Keratinocyte (primary cell): ENCODE measurements at regions not wholly inside any gene's neighbourhood (a gene's known extent, or its start where the extent isn't known, plus 50 kb on each side); places are given as distances from the start of the nearest gene placed in this dataset.

Experiments
- DNase-seq: peaks from one replicate; pipeline ENCODE4 v3.0.0-alpha.2; 2011; ENCODE audit warnings: low read depth, missing footprints, low spot score
- FAIRE-seq: peaks from 2 replicates; lab custom pipeline; 2011; peaks lifted over from hg19 to GRCh38; lab: Jason Lieb, UNC
- H2AFZ ChIP-seq: 2 replicates; pipeline ENCODE4 v1.6.0; 2012; ENCODE audit warnings: low read length, control low read depth, inconsistent platforms; ENCODE audit not compliant: control insufficient read depth
- H3K27ac ChIP-seq: 2 replicates; pipeline ENCODE4 v1.5.1; 2011; ENCODE audit warnings: low read length; ENCODE audit not compliant: control insufficient read depth, insufficient read depth
- H3K27me3 ChIP-seq: 3 replicates; pipeline ENCODE4 v1.6.0; 2011; ENCODE audit warnings: low read length; ENCODE audit not compliant: control insufficient read depth, insufficient read depth; ENCODE audit errors: extremely low read depth
- H3K36me3 ChIP-seq, 2 experiments: 2 replicates in 1 of 2; 3 replicates in 1 of 2; pipeline ENCODE4 v1.5.1; 2011; ENCODE audit warnings: low read length in 2 of 2, mild to moderate bottlenecking in 1 of 2; ENCODE audit not compliant: control insufficient read depth in 2 of 2, insufficient read depth in 2 of 2; ENCODE audit errors: extremely low read depth in 1 of 2
- H3K4me1 ChIP-seq: 3 replicates; pipeline ENCODE4 v1.5.1; 2011; ENCODE audit warnings: low read length; ENCODE audit not compliant: control insufficient read depth, insufficient read depth; ENCODE audit errors: extremely low read depth
- H3K4me2 ChIP-seq: 3 replicates; pipeline ENCODE4 v1.6.0; 2011; ENCODE audit warnings: low read depth, low read length; ENCODE audit not compliant: control insufficient read depth, insufficient read depth; ENCODE audit errors: extremely low read depth
- H3K4me3 ChIP-seq, 3 experiments: fragments of 200-600 bp in 1 of 3; sonication (generic) in 1 of 3; 2 replicates in 2 of 3; 3 replicates in 1 of 3; pipeline ENCODE4 v1.5.1; 2011 to 2016; ENCODE audit warnings: low read length in 3 of 3, mild to moderate bottlenecking in 3 of 3, control low read depth in 2 of 3, inconsistent platforms in 1 of 3, low read depth in 1 of 3, mixed read lengths in 1 of 3, mixed run types in 1 of 3, moderate library complexity in 1 of 3; ENCODE audit not compliant: control insufficient read depth in 2 of 3, insufficient read depth in 2 of 3; ENCODE audit errors: extremely low read depth in 1 of 3
- H3K79me2 ChIP-seq: 2 replicates; pipeline ENCODE4 v1.6.0; 2012; ENCODE audit warnings: low read length; ENCODE audit not compliant: control insufficient read depth, insufficient read depth
- H3K9ac ChIP-seq: 3 replicates; pipeline ENCODE4 v1.6.0; 2011; ENCODE audit warnings: low read length; ENCODE audit not compliant: control insufficient read depth, insufficient read depth; ENCODE audit errors: extremely low read depth
- H3K9me1 ChIP-seq: 3 replicates; pipeline ENCODE4 v1.6.0; 2011; ENCODE audit warnings: low read length; ENCODE audit not compliant: control insufficient read depth, insufficient read depth; ENCODE audit errors: extremely low read depth
- H3K9me3 ChIP-seq: 2 replicates; pipeline ENCODE4 v1.5.1; 2012; ENCODE audit warnings: low read depth, low read length; ENCODE audit not compliant: control insufficient read depth
- H4K20me1 ChIP-seq: 3 replicates; pipeline ENCODE4 v1.6.0; 2011; ENCODE audit warnings: low read length; ENCODE audit not compliant: control insufficient read depth, insufficient read depth; ENCODE audit errors: extremely low read depth
- EZH2 ChIP-seq: IDR thresholded peaks from one replicate; pipeline ENCODE4 v1.6.1; 2012; ENCODE audit warnings: inconsistent platforms, mild to moderate bottlenecking, low read length, moderate library complexity
- dilution Hi-C: fragments of 300-500 bp; cut with MboI; formaldehyde crosslinking; loops from one replicate; pipeline ENCODE4 v1.7.0; 2020; ENCODE audit warnings: low sequenced_read_pairs; ENCODE audit not compliant: extremely low pct_ligation_motif_present
- TF ChIP-seq, protein P1 (sequence below), 3 experiments: IDR thresholded peaks in 1 of 3; conservative IDR thresholded peaks in 1 of 3; optimal IDR thresholded peaks in 1 of 3; 2 replicates in 2 of 3; 3 replicates in 1 of 3; pipeline versions ENCODE3 to v1.5.1; 2011; ENCODE audit warnings: low read length in 3 of 3, mild to moderate bottlenecking in 3 of 3, moderate library complexity in 2 of 3, control low read depth in 1 of 3, inconsistent platforms in 1 of 3; ENCODE audit not compliant: insufficient read depth in 2 of 3; ENCODE audit errors: extremely low read depth in 1 of 3

DNA sequence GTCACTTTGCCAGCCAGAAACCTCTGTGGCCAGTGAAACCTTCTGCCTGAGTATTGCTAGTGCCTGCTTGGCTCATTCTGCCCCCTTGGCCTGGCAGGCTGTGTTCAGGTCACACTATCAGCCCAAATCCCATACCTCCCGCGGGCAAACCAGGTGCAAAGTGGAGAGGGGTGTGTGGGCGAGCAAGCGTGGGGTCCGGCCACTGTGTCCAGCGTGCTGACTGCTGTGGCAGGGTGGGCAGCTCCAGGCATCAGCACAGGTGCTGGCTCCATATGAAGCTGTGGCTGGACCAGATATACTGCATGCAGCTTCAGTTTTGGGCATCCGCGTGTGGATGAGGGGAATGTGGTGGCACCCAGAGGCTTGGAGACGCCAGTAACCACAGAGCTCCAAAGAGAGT is 576.5 kb upstream of the EDIL3 start:
- H3K4me2 ChIP-seq, result no peak overlapping the region
- no peaks in the 10 kb centered on the region for H3K4me1 ChIP-seq
- DNase-seq (no peak), FAIRE-seq (no peak)
- H3K36me3 ChIP-seq, result no peaks in the 10 kb centered on the region
- no peak overlapping the region for H3K27ac ChIP-seq
- H3K79me2 ChIP-seq, result no peaks in the 10 kb centered on the region
- H3K9ac ChIP-seq, result no peak overlapping the region
- no peak overlapping the region for H3K4me3 ChIP-seq
- H3K27me3 ChIP-seq, result no peaks in the 10 kb centered on the region
- no peaks in the 10 kb centered on the region for H3K9me3 ChIP-seq
- H4K20me1 ChIP-seq, result no peaks in the 10 kb centered on the region
- H3K9me1 ChIP-seq, result no peaks in the 10 kb centered on the region
- no peak overlapping the region for H2AFZ ChIP-seq
- no peak for TF ChIP-seq EZH2
- dilution Hi-C loops, result no loop called here

DNA sequence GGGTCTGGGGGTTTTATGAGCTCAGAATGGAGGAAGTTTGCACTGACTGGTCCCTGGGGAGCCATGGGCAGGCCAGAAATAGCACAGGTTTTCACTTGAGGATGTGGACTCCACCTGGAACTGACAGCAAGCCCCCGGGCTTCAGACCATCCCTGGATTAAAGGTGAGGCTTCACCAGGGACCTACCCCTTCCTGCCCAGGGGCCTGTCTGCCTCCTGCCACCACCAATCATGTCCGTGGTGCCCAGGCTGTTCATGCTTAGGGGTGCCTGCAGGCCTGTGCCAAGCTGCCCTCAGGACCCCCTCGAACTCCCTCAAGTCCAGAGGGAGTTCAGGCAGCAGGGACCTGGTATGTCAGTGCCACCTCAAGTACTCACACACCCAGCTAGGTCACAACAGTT is 577.2 kb upstream of the EDIL3 start:
- Histone ChIP-seq H3K79me2 (no peaks in the 10 kb centered on the region), H3K9me1 (no peaks in the 10 kb centered on the region), H3K9ac (no peak overlapping the region), H2AFZ (no peak overlapping the region), H3K4me2 (no peak overlapping the region), H3K36me3 (no peaks in the 10 kb centered on the region), H3K27me3 (no peaks in the 10 kb centered on the region), H3K4me3 (no peak overlapping the region), H3K27ac (no peak overlapping the region), H3K9me3 (no peaks in the 10 kb centered on the region), H3K4me1 (no peaks in the 10 kb centered on the region), H4K20me1 (no peaks in the 10 kb centered on the region)
- TF ChIP-seq, protein P1, sequence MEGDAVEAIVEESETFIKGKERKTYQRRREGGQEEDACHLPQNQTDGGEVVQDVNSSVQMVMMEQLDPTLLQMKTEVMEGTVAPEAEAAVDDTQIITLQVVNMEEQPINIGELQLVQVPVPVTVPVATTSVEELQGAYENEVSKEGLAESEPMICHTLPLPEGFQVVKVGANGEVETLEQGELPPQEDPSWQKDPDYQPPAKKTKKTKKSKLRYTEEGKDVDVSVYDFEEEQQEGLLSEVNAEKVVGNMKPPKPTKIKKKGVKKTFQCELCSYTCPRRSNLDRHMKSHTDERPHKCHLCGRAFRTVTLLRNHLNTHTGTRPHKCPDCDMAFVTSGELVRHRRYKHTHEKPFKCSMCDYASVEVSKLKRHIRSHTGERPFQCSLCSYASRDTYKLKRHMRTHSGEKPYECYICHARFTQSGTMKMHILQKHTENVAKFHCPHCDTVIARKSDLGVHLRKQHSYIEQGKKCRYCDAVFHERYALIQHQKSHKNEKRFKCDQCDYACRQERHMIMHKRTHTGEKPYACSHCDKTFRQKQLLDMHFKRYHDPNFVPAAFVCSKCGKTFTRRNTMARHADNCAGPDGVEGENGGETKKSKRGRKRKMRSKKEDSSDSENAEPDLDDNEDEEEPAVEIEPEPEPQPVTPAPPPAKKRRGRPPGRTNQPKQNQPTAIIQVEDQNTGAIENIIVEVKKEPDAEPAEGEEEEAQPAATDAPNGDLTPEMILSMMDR (optimal IDR thresholded peaks at IDR 0.05 in 1 of 3, IDR thresholded peaks at IDR 0.05 in 1 of 3, conservative IDR thresholded peaks at IDR 0.05 in 1 of 3; ENCODE audit: extremely low read depth in 1 of 3, insufficient read depth in 2 of 3, low read length in 3 of 3), result no peak
- no peak for TF ChIP-seq EZH2
- FAIRE-seq (no peak), DNase-seq (no peak)
- dilution Hi-C loops, result no loop called here

DNA sequence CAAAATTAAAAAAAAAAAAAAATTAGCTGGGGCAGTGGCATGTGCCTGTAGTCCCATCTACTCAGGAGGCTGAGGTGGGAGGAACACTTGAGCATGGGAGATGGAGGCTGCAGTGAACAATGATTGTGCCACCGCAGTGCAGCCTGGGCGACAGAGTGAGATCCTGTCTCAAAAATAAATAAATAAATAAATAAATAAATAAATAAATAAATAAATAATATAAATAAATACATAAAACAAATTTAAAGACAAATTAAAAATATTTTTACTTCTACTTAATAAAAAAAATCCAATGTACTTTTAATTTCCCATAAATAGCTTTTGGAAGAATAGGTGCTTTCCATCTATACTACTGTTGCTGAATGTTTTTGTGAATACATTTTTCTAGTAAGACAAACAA is 598.4 kb upstream of the EDIL3 start:
- no peaks in the 10 kb centered on the region for H3K9me1 ChIP-seq
- H3K79me2 ChIP-seq, result no peaks in the 10 kb centered on the region
- TF ChIP-seq, protein P1 (optimal IDR thresholded peaks at IDR 0.05 in 1 of 3, IDR thresholded peaks at IDR 0.05 in 1 of 3, conservative IDR thresholded peaks at IDR 0.05 in 1 of 3; ENCODE audit: extremely low read depth in 1 of 3, insufficient read depth in 2 of 3, low read length in 3 of 3), result no peak
- TF ChIP-seq EZH2, result no peak
- no peaks in the 10 kb centered on the region for H3K4me1 ChIP-seq
- no peak overlapping the region for H3K27ac ChIP-seq
- FAIRE-seq (no peak), DNase-seq (no peak)
- no peaks in the 10 kb centered on the region for H4K20me1 ChIP-seq
- H3K27me3 ChIP-seq, result no peaks in the 10 kb centered on the region
- H3K9me3 ChIP-seq, result no peaks in the 10 kb centered on the region
- no peak overlapping the region for H3K9ac ChIP-seq
- dilution Hi-C loops, result no loop called here
- H3K4me2 ChIP-seq, result no peak overlapping the region
- no peak overlapping the region for H3K4me3 ChIP-seq
- no peaks in the 10 kb centered on the region for H3K36me3 ChIP-seq
- H2AFZ ChIP-seq, result no peak overlapping the region
